NCI-H1436 treated with DMSO at 0.1 percent for 48 hours (cell line): ENCODE measurements at regions not wholly inside any gene's neighbourhood (a gene's known extent, or its start where the extent isn't known, plus 50 kb on each side); places are given as distances from the start of the nearest gene placed in this dataset.

ENCODE experiments used
- DNase-seq: peaks from one replicate; lab custom pipeline; 2025; lab: John Stamatoyannopoulos, UW

DNA sequence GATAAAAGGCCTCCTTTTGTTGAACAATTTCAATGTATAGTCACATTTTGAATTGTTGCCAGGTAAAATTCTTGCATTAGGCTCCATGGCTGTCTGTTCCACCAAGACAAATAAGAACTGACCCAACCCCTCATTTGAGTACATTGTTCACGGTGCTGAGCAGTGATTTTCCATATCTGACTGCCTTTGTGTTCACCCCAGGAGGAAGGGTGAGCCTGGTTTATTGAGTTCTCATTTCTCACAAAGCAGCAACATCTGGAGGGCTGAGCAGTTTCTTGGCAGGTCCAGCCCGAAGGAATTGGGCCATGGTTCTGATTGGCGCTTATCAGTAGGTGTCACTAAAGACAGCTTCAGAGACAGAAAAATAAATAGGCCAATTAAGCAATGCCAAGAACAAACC, 149.1 kb downstream of the BMP4 start:
- DNase-seq, result no peak

DNA sequence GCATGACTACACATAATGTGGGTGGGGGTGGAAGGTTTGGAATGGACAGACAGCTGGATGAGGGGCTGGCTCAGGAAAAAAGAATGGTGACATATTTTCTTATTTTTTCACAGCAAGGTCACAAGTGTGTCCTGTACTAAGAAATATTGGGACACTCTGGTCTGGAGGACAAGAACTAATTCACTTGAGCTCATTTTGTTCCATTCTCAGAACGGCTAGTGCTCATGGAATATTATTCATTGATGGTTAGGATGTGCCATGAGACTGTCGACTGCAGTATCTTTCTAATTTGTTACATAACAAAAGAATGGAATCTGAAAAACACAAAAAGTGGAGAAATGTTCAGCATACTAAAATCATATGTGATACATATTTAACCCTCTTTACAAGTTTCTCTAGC, 149.5 kb downstream of the BMP4 start:
- no peak for DNase-seq

DNA sequence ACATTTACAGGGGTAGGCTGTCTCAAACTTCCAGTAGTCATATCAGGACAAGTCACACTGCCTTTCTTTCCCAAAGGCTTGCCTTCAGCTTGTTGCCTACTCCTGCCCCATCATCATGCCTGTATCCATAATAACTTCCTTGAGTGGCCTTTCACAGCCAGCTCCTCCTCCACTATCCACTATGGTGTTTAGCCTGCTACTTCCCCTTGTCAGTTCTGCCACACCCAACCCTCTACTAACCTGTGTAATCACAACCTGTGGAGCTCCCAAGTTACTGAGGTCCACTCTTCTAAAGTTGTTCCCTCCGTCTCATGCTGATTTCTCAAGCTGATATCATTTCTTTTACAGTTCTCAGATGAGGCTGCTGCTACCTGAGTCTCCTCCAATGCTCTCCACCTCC, 159.9 kb downstream of the BMP4 start:
- no peak for DNase-seq

DNA sequence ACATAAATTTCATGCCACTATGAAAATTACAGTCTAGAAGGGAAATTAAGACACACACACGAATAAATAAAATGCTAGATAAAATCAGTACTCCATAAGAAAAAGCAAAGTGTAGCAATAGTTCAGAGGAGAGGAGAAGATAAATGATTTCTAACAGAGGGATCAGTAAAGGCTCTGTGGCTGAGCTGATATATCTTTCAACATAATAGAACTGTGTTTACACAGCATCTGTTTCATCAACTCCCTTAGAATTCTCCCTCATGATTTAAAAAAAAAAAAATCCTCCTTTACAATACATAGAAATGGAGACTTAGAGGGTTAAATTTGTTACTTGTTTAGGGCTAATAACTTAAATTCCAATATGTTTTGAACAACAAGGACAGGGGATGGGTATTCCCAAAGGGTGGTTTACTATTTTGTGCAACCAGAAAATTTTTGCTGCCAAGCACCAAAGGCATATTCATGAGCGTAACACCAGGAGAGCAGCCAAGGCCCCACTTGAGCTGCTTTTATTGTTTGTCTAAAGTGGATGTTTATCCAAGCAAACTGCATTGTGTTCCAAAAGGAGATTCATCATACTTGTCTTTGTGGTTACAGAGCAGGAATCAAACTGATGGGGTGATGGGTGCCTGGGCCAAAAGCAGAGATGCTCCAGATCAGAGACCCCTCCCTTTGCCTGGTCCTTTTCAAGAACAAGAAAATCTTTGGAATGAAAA, 162.7 kb downstream of the BMP4 start:
- DNase-seq, result no peak

DNA sequence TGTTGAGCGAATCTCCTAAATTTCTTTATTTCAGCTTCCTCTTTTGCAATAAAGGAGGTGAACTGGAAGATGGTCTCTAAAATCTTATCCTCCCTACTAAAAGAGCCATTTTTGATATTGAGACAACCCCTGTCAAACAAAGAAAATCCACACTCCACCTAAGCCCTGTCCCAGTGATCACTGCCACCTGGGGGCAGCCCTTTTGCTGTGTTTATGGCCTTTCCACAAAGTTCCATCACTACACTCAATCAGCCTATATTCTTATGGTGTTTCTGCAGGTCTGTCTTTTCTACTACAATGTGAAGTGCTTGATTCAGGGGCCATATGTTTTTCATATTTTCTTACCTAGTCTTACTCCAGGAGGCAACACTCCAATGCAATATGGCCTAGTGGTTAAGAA, 163.7 kb downstream of the BMP4 start:
- DNase-seq, result no peak

DNA sequence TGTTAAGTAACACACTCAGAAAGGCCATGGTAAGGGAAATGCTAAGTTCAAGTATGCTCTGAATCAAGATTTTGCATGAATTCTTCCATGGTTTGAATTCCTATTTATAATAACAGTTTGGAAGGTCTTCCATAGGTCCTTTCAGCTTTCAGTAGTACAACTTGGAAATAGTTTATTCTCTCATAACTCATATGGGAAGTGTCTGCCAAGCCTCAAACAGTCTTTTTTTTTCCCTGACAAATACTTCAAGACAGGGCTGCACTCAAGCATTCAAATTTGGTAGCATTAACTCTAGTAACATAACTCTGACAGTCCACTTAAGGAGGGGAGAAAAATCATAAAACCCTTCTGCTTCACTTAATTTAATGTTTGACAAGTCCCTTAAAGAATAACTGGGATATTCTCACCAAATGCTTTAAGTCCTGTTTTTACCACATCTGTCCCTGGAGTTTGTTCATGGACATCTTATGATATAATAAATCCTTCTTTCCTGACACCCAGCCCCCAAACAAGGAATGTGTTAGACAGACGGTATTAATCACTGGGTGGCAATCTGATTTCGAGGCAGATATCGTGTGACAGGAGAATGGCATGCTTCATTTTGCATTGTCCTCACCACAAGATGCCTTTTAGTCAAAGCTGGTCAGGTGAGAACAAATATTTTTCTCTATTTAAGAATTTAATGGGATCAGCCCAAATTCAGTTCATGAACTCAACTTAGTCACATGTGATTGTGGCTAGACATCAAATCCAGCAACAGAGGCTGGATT, 165.7 kb downstream of the BMP4 start:
- no peak for DNase-seq

DNA sequence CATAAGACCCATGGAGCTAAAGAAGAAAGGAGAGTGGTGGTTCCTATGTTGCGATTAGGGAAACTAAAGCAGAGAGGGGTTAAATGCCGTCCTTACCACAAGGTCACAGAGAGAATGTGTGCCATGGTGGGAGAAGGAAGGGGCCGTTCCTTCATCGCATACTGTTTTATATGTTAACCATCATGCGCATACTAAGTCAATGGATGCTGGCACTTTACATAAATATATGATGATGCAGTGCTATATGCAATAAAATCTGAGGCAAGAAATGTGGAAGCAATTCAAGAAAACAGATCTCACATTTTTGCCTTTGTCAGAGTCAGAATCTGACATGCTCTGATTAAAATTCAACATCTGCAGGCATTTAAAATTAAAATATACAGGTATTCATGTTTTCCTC, 168.1 kb downstream of the BMP4 start:
- DNase-seq, result no peak

DNA sequence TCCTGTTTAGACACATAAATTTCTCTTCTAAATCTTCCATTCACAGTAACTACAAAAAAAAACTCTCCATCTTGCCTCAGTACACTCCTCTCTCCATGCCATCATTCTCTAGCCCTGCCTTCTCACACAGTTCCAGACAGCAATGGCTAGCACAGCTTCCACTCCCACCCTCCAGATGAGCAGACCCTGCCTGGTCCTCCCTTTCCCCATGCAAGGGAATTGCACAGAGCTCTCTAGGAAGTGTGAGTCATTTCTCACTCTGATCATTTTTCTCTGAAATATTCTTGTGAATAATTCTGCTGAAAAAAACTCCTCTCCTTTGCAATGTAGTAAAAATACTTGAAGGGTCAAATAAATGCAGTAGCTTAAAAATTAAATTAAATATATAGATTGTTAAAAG, 170.6 kb downstream of the BMP4 start:
- no peak for DNase-seq

DNA sequence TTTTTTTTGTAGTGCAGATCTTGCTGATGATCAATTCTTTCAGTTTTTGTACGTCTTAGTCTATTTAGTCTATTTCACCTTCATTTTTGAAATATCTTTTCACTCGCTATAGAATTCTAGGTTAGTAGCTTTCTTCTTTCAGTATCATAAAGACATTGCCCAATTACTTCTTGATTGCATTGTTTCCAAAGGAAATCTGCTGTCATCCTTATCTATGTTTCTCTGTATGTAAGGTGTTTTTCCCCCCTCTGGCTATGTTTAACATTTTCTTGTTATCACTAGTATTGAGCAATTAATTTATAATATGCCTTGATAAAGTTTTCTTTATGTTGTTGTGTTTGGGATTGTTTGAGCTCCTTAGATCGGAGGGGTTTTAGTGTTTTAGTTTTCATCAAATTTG, 171.9 kb downstream of the BMP4 start:
- no peak for DNase-seq

DNA sequence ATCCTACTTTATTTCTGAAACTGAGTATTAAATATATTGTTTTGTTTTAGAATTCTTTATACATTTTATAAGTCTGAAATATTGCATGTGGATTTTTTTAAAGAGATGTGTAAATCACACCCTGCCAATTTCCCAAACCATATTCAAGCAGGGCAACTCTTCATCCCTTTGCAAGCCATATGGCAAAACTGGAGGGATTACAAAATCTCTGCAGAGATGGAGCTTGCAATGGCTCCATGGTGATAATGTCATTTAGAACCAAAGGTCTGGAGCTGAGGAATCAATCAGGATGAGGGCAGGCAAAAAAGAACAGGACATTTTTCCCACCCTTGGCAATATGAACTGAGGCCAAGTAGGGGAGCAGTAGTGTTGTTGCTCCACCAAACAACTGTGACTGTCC, 173.4 kb downstream of the BMP4 start:
- no peak for DNase-seq

DNA sequence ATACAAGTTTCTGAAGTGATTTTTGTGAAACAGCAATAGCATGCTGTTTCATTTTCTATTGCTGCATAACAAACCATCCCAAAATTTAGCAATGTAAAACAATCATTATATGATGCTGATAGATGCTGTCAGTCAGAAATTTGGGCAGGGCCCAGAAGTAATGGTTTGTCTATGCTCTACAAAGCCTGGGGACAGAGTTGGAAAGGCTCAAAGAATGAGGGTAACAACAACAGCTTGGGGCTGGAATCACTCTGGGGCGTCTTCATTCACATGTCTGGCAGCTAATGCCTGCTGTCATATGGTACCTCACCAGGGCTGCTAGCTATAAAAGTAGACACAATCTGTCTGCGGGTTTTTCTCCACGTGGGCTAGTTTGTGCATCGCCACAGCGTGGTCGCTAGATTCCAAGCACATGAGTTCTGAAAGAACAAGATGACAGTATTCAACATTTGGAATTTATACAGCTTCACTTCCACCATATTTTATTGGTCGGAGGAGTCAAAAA, 176.5 kb downstream of the BMP4 start:
- no peak for DNase-seq

DNA sequence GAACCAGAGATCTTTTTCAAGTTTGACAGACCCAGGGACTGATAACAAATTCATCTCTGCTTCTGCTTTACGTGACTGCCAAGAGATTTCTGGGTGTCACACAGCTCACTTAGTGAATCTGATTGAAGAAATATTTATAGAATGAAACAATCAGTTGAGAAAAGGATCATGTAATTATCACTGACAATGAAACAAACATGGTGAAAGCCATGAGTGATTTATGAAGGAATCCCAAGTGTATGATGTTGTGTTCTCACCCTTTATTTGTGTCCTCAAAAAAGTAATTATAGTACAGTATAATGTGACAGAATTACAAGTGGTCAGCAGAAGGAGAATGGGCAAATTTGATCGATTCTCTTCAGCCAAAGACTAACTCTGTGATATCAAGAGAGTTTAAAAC, 177.3 kb downstream of the BMP4 start:
- no peak for DNase-seq

DNA sequence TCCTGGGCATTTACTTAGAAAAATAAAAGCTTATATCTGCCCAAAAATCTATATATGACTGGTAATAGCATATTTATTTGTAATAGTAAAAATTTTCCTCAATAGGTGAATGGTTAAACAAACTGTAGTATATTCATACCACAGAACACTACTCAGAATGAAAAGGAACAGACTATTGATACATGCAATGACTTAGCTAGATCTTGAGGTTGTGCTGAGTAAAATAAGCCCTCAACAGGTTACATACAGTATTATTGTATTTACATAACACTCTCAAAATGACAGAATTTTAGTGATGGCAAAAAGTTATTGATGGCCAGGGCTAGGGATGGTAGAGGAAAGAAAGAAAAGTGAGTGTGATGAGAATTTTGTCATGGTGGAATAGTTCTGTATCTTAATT, 178.4 kb downstream of the BMP4 start:
- DNase-seq, result no peak

DNA sequence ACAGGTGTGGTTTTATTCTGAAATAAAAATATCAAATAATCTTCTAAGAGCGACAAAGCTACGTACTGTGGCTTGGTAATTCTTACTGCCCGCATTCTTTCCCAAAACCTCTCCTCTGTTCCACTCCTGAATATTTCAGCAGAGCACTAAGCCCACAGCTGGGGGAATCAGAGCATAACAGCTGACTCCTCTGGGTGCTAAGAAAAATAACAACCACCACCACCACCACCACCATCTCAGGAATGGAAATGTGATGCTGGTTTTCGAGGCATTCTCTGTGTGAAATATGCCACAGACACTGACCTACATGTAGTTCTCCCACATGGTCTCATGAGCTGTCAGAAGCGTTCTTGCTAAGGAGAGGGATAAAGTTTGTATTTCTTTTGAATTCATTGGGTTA, 183.7 kb downstream of the BMP4 start:
- no peak for DNase-seq

DNA sequence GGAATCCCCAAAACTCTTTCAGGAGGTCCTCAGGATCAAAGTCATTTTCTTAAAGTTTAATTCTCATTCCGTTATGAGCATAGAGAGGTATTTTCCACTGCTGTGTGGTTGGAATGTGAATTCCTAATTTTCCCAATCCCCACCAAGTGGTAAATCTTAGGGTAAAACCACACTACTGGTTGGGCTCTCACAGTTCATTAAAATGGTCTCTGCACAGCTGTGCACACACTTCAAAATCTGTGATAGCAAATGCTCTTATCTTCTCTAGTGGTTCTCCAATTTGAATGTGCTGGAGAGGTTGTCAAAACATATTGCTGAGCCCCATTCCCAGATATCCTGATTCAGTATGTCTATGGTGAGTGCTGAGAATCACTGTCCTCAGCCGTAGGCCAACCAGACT, 189.1 kb downstream of the BMP4 start:
- DNase-seq, result no peak

DNA sequence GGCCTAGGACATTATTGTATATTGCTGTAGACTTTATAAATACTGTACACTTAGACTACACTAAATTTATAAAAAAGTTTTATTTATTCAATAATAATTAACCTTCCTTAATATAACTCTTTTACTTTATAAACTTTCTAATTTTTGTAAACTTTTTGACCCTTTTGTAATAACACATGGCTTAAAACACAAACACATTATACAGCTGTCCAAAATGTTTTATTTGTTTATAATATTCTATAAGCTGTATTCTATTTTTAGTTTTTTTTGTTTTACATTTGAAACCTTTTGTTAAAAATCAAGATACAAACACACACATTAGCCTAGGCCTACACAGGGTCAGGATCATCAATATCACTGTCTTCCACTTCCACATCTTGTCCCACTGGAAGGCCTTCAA, 190.0 kb downstream of the BMP4 start:
- no peak for DNase-seq

DNA sequence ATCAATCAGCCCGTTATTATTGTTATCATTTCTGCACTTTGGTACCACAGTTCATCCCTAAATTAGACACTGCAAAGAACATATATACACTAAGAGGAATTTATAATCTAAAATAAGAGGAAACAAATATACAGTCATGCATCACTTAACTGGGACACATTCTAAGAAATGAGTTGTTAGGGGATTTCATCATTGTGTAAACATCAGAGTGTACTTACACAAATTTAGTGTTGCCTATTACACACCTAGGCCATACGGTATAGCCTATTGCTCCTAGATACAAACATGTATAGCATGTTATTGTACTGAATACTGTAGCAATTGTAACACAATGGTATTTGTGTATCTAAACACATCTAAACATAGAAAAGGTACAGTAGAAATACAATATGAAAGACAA, 190.5 kb downstream of the BMP4 start:
- no peak for DNase-seq

DNA sequence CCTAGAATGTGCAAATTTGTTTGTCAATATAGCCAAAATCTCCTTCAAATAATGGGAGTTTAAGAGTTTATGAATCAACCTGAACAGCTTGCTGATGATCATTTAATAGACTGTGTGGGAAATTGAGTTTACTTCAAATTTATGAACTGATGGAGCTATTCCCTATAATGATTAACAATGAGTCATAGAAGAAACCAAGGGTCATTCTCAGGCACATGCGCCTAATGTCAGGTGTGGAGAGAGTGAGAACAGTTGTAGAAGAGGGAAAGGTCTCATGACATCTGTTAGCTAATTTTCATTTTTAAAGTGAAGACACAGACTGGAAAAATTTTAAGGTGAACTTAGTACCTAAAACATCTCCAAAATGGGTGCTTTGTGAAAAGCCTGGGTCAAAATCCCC, 191.8 kb downstream of the BMP4 start:
- DNase-seq, result no peak

DNA sequence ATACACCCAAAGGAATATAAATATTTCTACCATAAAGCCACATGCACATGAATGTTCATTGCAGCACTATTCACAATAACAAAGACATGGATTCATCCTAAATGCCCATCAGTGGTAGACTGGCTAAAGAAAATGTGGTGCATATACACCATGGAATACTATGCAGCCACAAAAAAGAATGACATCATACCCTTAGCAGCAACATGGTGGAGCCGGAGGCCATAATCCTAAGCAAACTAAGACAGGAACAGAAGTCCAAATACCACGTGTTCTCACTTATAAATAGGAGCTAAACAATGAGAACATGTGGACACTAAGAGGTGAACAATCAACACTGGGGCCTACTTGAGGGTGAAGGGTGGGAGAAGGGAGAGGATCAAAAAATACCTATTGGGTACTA, 198.5 kb downstream of the BMP4 start:
- DNase-seq, result no peak

DNA sequence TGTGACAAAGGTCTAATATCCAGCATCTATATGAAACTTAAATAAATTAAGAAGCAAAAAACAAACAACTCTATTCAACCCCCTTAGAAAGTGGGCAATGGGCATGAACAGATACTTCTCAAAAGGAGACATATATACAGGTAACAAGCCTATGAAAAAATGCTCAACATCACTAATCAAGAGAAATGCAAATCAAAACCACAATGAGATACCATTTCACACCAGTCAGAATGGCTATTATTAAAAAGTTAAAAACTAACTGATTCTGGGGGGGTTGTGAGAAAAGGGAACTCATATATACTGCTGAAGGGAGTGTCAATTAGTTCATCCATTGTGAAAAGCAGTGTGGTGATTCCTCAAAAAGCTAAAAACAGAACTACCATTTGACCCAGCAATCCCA, 198.9 kb downstream of the BMP4 start:
- DNase-seq, result no peak

DNA sequence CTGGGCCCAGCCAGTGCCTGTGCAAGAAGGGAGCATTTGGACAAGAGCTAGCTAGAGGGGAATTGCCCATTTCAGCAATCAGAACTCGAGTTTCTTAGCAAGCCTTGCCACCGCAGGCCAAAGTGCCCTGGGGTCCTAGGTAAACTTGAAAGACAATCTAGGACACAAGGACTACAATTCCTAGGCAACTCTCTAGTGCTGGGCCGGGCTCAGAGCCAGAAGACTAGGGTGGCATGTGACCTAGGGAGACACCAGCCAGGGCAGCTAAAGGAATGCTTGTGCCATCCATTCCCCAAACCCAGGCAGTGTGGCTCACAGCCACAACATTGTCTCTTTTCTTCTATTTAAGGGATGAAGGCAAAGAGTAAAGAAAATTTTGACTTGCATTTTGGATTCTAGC, 205.0 kb downstream of the BMP4 start:
- no peak for DNase-seq

DNA sequence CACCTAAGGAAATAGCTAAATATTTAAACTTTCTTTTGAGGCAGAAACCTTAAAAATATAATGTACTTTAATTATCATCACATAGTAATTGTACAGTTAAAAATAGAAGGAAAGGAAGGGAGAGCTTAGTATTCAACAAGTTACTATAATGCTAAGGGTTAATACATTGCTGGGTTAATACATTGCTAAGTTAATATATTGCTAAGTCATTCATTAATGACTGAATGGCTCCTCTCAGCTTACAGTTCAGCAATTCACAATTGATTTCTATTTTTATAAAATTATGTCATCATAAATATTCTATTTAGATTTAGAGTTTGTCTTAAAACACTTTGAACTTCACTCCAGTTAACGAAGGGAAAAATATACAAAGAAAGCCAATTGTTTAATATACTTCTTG, 207.9 kb downstream of the BMP4 start:
- DNase-seq, result no peak

DNA sequence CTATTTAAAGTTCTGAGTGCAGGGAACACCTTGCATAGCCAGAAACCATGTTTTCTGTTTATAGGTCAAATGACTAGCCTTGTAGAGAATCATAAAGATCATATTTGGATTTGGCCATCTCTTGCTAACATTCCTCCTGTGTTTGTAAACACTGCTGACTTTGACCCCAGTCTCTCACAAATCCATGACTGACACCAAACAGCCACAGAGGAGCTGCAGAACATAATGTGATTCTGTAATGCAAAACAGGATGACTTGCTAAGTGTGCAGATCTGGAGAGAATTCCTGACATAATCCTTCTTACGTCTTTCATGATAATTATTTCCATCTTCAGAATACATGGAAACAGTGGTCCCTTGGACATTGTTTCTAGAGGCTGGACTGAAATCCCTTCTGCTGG, 211.8 kb downstream of the BMP4 start:
- no peak for DNase-seq

DNA sequence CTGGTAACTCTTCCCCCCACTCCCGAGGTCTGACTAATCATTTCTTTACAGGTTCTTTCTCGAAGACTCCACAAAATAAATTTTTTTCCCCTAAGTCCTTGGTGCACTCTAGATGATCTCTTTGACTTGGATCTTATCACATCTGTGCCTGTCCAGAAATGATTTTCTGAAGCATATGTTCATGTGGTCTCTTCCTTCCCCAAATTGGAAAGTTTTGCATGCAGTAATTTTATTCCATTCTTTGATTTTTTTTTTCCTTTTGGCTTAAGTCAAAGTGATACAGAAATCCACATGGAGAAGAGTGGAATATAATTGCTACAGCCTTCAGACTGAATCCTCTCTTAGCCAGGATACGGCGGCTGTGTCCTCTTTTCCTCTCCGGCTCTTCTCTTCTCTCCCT, 213.3 kb downstream of the BMP4 start:
- DNase-seq, result no peak
